Upper lobe of left lung (tissue), 6 donors: ENCODE measurements at regions not wholly inside any gene's neighbourhood (a gene's known extent, or its start where the extent isn't known, plus 50 kb on each side); places are given as distances from the start of the nearest gene placed in this dataset.

Experiments used
- ATAC-seq, 2 donors: fragments of 200-7000 bp; cut with Tn5 transposase; one replicate each; pipeline ENCODE4 v1.9.1; 2022; ENCODE audit warnings: mild to moderate bottlenecking in 2 of 2, moderate library complexity in 2 of 2; ENCODE audit not compliant: low FRiP score in 2 of 2
- DNase-seq, 2 donors: peaks; one replicate each; pipeline ENCODE4 v3.0.0-alpha.2; 2019 to 2020
- H3K27ac ChIP-seq, 4 donors: fragments of 200-600 bp; sonication (generic); one replicate each; pipeline ENCODE4 v1.5.1; 2016 to 2019
- H3K27me3 ChIP-seq, 4 donors: fragments of 200-600 bp; sonication (generic); one replicate each; pipeline ENCODE4 v1.5.1; 2017 to 2019
- H3K36me3 ChIP-seq, 4 donors: fragments of 200-600 bp; sonication (generic); one replicate each; pipeline ENCODE4 v1.5.1; 2016 to 2019
- H3K4me1 ChIP-seq, 4 donors: fragments of 200-600 bp; sonication (generic); one replicate each; pipeline ENCODE4 v1.5.1; 2018 to 2019
- H3K4me3 ChIP-seq, 4 donors: fragments of 200-600 bp; sonication (generic); one replicate each; pipeline ENCODE4 v1.5.1; 2017 to 2019; ENCODE audit warnings: mild to moderate bottlenecking in 2 of 4, moderate library complexity in 1 of 4
- H3K9me3 ChIP-seq, 4 donors: fragments of 200-600 bp; sonication (generic); one replicate each; pipeline ENCODE4 v1.5.1; 2018 to 2019
- EP300 ChIP-seq, 4 donors: sonication (generic); formaldehyde crosslinking; IDR thresholded peaks; one replicate each; pipeline ENCODE4 v1.5.1; 2017; ENCODE audit warnings: antibody characterized with exemption in 4 of 4, control low read depth in 2 of 4
- POLR2A ChIP-seq, 4 donors: fragments of 450-650 bp; IDR thresholded peaks; one replicate each; pipeline ENCODE4 v1.5.1; 2016 to 2017; ENCODE audit warnings: antibody characterized with exemption in 4 of 4, mild to moderate bottlenecking in 2 of 4
- POLR2AphosphoS5 ChIP-seq, 2 donors: sonication (generic); formaldehyde crosslinking; IDR thresholded peaks; one replicate each; pipeline ENCODE4 v1.5.1; 2017; ENCODE audit warnings: antibody characterized with exemption in 2 of 2
- WGBS, 2 donors: methylation state at CpG; one replicate each; pipeline ENCODE4 v1.1.5; 2017 to 2018; 5-methylcytosine and 5-hydroxymethylcytosine counted together
- TF ChIP-seq, protein P1 (sequence below), 6 experiments: fragments of 450-650 bp in 4 of 6; fragments of 200-600 bp in 2 of 6; sonication (generic) in 2 of 6; IDR thresholded peaks; one replicate each; pipeline ENCODE4 v1.5.1; 2016 to 2019; ENCODE audit warnings: antibody characterized with exemption in 6 of 6
- donor health status: DM: no; HTN: no; CAD: no; lungs with moderate emphysema.
- donor health status: DM: no; HTN: yes; CAD: no; lungs with severe emphysema.

DNA sequence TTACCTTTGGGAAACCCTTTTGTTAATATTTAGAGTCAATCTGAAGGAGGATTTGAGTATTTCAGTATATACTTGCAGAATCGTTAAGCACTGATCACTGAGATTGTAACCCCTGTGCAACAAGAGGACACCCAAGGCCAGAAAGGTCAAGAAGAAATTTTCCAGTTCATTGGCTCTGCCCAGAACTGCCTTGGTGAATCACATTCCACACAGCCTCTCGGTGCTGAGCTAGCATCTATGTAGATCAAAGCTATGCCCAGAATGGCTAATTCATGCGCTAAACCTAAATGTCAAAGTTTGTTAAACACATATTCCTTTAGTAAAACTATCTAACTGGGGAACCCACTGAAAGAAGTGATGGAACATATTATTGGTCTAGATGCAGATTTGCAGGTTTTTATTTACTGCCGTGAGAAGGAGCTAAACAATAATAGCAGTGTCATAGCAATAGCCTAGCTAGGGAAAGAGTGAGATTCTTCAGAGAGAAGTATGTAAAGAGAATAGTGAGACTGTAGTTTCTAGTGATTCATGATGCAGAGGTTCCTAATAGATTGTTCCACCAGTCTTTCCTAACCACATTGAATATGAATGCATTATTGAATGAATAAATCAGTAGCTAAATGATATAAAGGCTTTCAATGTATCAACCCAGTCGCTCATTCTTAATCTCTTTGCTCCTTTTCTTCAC lies 423.2 kb upstream of the CRIM1 start:
- Histone ChIP-seq H3K9me3 (no peaks in the 10 kb centered on the region), H3K36me3 (no peaks in the 10 kb centered on the region), H3K27me3 (no peaks in the 10 kb centered on the region), H3K4me1 (no peaks in the 10 kb centered on the region), H3K27ac (no peak overlapping the region), H3K4me3 (no peak overlapping the region)
- ATAC-seq (no peak), DNase-seq (no peak)
- WGBS, 2 donors = 88 to 93% methylated on average over 5 of the region's 5 CpGs
- TF ChIP-seq, protein P1, sequence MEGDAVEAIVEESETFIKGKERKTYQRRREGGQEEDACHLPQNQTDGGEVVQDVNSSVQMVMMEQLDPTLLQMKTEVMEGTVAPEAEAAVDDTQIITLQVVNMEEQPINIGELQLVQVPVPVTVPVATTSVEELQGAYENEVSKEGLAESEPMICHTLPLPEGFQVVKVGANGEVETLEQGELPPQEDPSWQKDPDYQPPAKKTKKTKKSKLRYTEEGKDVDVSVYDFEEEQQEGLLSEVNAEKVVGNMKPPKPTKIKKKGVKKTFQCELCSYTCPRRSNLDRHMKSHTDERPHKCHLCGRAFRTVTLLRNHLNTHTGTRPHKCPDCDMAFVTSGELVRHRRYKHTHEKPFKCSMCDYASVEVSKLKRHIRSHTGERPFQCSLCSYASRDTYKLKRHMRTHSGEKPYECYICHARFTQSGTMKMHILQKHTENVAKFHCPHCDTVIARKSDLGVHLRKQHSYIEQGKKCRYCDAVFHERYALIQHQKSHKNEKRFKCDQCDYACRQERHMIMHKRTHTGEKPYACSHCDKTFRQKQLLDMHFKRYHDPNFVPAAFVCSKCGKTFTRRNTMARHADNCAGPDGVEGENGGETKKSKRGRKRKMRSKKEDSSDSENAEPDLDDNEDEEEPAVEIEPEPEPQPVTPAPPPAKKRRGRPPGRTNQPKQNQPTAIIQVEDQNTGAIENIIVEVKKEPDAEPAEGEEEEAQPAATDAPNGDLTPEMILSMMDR (IDR thresholded peaks at IDR 0.05) = no peak

DNA sequence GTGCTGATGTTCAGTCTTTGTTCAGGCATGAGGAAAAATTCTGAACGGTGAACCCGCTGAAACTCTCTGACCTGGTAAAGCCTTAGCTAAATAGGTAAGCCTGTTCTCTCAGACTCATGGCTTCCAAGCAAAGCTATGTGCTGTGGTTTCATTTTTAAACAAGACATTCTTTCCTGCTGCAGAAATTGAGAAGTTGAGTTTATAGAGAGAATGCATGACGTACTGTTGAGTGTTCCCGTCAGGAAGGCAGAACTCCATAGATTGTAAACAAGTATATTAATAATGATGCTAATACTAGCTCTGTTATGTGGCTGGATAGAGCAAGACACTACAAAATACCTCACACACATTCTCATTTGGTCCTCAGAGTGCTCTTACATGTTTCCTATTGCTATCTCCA lies 424.0 kb upstream of the CRIM1 start:
- Histone ChIP-seq H3K36me3 (no peaks in the 10 kb centered on the region), H3K27me3 (no peaks in the 10 kb centered on the region), H3K27ac (no peak overlapping the region), H3K4me1 (no peaks in the 10 kb centered on the region), H3K9me3 (no peaks in the 10 kb centered on the region), H3K4me3 (no peak overlapping the region)
- TF ChIP-seq EP300 (IDR thresholded peaks at IDR 0.05) (no peak), POLR2AphosphoS5 (IDR thresholded peaks at IDR 0.05) (no peak), POLR2A (IDR thresholded peaks at IDR 0.05) (no peak)
- TF ChIP-seq, protein P1 (IDR thresholded peaks at IDR 0.05) = no peak
- WGBS, 2 donors = 75 to 87% methylated on average over 4 of the region's 4 CpGs
- DNase-seq (no peak), ATAC-seq (no peak)

DNA sequence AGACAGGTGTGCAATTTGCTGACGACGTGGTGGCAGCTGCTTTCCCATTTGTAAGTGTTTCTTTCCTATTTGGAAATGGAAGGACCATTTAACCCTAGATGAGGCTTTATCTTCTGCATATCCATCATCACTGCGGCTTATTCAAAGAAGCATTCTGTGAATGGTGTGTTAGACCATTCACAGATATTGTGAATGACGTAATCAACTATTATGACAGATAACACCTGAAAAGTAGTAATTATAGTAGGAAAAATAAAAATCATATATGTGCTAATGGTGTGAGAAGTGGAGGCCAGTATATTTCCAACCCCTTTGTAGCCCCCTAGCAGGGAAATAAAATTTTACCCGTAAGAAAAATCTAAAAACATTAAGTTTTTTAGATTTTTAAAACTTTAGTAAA lies 424.5 kb upstream of the CRIM1 start:
- Histone ChIP-seq H3K9me3 (no peaks in the 10 kb centered on the region), H3K27ac (no peak overlapping the region), H3K4me1 (no peaks in the 10 kb centered on the region), H3K27me3 (no peaks in the 10 kb centered on the region), H3K4me3 (no peak overlapping the region), H3K36me3 (no peaks in the 10 kb centered on the region)
- 81 to 91% methylated on average over 5 of the region's 5 CpGs for WGBS, 2 donors
- no peak for TF ChIP-seq POLR2A (IDR thresholded peaks at IDR 0.05)
- TF ChIP-seq POLR2AphosphoS5 (IDR thresholded peaks at IDR 0.05) = no peak
- TF ChIP-seq EP300 (IDR thresholded peaks at IDR 0.05) = no peak
- TF ChIP-seq, protein P1 (IDR thresholded peaks at IDR 0.05) = no peak
- no peak for DNase-seq
- no peak for ATAC-seq

DNA sequence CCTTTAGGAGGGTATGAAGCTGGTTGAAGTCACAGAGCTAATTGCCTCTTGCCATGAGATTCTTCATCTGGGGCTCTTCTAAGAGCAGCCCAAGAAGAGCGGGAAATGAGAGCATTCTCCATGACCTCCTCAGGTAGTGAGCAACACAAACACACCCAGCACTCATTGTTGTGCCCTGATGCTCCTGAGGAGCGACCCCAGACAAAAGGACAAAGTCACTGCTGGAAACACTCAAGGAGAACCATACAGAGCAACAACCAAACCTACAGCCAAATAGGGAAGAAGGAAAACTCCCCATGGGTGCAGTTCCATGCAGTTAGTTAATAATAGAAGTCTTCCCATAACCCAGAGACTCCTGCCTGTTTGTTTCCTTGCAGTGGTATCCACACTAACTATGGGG lies 426.0 kb upstream of the CRIM1 start:
- DNase-seq = no peak
- Histone ChIP-seq H3K36me3 (no peaks in the 10 kb centered on the region), H3K27ac (no peak overlapping the region), H3K27me3 (no peaks in the 10 kb centered on the region), H3K4me3 (no peak overlapping the region), H3K4me1 (no peaks in the 10 kb centered on the region), H3K9me3 (no peaks in the 10 kb centered on the region)
- 89% methylated on average over 2 of the region's 2 CpGs for WGBS, 2 donors
- no peak for TF ChIP-seq POLR2A (IDR thresholded peaks at IDR 0.05)
- TF ChIP-seq POLR2AphosphoS5 (IDR thresholded peaks at IDR 0.05) = no peak
- no peak for TF ChIP-seq EP300 (IDR thresholded peaks at IDR 0.05)
- TF ChIP-seq, protein P1 (IDR thresholded peaks at IDR 0.05) = no peak
- ATAC-seq = no peak

DNA sequence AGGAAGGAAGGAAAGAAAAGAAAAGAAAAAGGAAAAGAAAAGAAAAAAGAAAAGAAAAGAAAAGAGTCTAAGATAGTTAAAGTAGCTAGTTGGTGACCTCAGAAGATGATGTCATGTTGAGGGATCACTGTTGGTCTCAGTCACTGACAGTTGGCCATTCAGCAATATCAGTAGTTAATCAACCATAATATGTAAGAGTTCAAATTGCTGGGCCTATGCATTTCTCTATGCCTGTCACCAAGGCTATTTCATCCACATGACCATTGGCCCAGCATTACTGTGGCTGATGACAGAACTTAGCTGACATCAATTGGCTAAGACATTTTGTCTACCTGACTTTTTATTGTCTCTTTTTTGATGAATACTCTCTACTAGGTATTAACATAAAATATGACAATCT lies 435.5 kb upstream of the CRIM1 start:
- TF ChIP-seq, protein P1 (IDR thresholded peaks at IDR 0.05) = no peak
- no peak for TF ChIP-seq POLR2AphosphoS5 (IDR thresholded peaks at IDR 0.05)
- H3K27ac ChIP-seq = no peak overlapping the region

More for the DNA sequence above, 435.5 kb upstream of the CRIM1 start:
- no peak for ATAC-seq
- no peak for DNase-seq
- no peaks in the 10 kb centered on the region for H3K4me1 ChIP-seq
- H3K27me3 ChIP-seq = no peaks in the 10 kb centered on the region
- no peak overlapping the region for H3K4me3 ChIP-seq
- H3K36me3 ChIP-seq = no peaks in the 10 kb centered on the region
- H3K9me3 ChIP-seq = no peaks in the 10 kb centered on the region
